ENCODE measurements at regions not wholly inside any gene's neighbourhood (a gene's known extent, or its start where the extent isn't known, plus 50 kb on each side); places are given as distances from the start of the nearest gene placed in this dataset.

DNA sequence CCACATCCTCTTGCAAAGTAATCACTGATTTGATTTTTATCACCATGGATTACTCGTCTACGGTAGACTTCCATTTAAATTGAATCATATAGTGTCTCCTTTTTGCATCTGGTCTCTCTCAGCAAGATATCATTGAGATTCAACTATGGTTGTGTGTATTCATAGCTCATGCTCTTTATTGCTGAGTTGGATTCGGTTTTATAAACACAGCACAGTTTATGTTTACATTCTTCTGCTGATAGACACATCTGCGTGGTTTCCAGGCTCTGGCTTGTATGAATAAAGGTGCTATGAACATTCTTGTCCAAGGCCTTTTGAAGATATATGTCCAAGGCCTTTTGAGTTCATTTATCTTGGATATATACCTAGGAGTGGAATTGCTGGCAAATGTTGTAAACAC, 356.5 kb upstream of the CELF2 start:
- H3K9me3 ChIP-seq, result peaks cover 0 to 6% (median 0%) of the 10 kb centered on the region in 4 donors
- no peaks in the 10 kb centered on the region for H3K36me3 ChIP-seq
- no peak for DNase-seq
- H3K27me3 ChIP-seq, result no peaks in the 10 kb centered on the region
- H3K27ac ChIP-seq, result no peak overlapping the region
- intact Hi-C loops (cut with DNase I), result no loop called here
- WGBS, 2 donors, result 18 to 55% methylated on average over 4 of the region's 4 CpGs
- no peak overlapping the region for H3K4me3 ChIP-seq
- peaks cover 0 to 25% (median 18%) of the 10 kb centered on the region in 4 donors for H3K4me1 ChIP-seq
- TF ChIP-seq, protein P1, sequence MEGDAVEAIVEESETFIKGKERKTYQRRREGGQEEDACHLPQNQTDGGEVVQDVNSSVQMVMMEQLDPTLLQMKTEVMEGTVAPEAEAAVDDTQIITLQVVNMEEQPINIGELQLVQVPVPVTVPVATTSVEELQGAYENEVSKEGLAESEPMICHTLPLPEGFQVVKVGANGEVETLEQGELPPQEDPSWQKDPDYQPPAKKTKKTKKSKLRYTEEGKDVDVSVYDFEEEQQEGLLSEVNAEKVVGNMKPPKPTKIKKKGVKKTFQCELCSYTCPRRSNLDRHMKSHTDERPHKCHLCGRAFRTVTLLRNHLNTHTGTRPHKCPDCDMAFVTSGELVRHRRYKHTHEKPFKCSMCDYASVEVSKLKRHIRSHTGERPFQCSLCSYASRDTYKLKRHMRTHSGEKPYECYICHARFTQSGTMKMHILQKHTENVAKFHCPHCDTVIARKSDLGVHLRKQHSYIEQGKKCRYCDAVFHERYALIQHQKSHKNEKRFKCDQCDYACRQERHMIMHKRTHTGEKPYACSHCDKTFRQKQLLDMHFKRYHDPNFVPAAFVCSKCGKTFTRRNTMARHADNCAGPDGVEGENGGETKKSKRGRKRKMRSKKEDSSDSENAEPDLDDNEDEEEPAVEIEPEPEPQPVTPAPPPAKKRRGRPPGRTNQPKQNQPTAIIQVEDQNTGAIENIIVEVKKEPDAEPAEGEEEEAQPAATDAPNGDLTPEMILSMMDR (IDR thresholded peaks at IDR 0.05), result no peak
- TF ChIP-seq POLR2AphosphoS5 (IDR thresholded peaks at IDR 0.05), result peak in 3 of 4 donors; percentile 41 to 65 (median 60)
- TF ChIP-seq EP300 (IDR thresholded peaks at IDR 0.05), result peak in 1 of 4 donors; percentile 16

DNA sequence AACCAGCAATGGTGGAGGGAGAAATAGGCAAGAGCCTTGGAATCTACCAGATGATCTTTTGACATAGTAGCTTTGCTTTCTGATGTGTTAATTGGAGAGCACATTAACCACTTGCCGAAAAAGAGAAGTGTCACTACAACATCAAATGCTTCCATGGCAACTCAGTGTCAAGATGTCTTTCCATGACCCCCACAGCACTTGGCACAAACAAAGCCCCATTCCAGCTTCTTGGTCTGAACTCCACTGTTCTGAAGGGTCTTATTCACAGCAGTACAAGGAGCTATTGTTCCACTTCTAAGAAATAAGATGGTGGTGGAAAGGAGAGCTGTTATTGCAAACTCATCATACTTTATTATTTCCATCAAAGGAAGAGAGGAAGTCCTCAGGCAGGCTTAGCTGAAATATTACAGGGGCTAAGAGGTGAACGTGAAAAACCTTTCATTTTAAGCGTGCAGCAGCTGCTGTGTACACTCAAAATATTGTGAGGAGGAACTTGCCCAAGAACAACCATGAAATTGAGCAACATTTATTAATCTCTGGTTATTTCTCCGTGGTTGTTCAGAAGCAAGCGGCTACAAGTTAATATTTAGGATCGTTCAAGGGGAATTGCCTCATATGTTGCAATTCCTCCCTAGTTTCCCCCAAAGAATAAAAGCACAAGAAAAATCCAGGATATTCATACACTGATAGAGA, 354.8 kb upstream of the CELF2 start:
- no peaks in the 10 kb centered on the region for H3K36me3 ChIP-seq
- H3K4me3 ChIP-seq, result no peak overlapping the region
- TF ChIP-seq, protein P1 (IDR thresholded peaks at IDR 0.05), result no peak
- TF ChIP-seq EP300 (IDR thresholded peaks at IDR 0.05) (no peak), POLR2AphosphoS5 (IDR thresholded peaks at IDR 0.05) (no peak), POLR2A (IDR thresholded peaks at IDR 0.05) (no peak)
- no peak for DNase-seq
- H3K4me1 ChIP-seq, result peaks cover 0 to 25% (median 18%) of the 10 kb centered on the region in 4 donors
- H3K27me3 ChIP-seq, result no peaks in the 10 kb centered on the region
- H3K9me3 ChIP-seq, result peaks cover 0 to 6% (median 0%) of the 10 kb centered on the region in 4 donors
- intact Hi-C loops (cut with DNase I), result no loop called here
- WGBS, 2 donors, result 55 to 74% methylated on average over 6 of the region's 6 CpGs
- H3K27ac ChIP-seq, result no peak overlapping the region

- Histone ChIP-seq H3K4me1 (peaks cover 0 to 25% (median 15%) of the 10 kb centered on the region in 4 donors), H3K27ac (no peak overlapping the region), H3K36me3 (no peaks in the 10 kb centered on the region), H3K27me3 (no peaks in the 10 kb centered on the region), H3K9me3 (peaks cover 0 to 6% (median 0%) of the 10 kb centered on the region in 4 donors), H3K4me3 (no peak overlapping the region)
- WGBS, 2 donors, result 37 to 65% methylated on average over 3 of the region's 3 CpGs
- no peak for TF ChIP-seq POLR2A (IDR thresholded peaks at IDR 0.05)
- TF ChIP-seq, protein P1 (IDR thresholded peaks at IDR 0.05), result no peak
- TF ChIP-seq POLR2AphosphoS5 (IDR thresholded peaks at IDR 0.05), result no peak
- no peak for TF ChIP-seq EP300 (IDR thresholded peaks at IDR 0.05)
- intact Hi-C loops (cut with DNase I), result no loop called here
- DNase-seq, result no peak
Measured at GRCh38 chr10:10663622-10664021, 354.1 kb upstream of the CELF2 start.

DNA sequence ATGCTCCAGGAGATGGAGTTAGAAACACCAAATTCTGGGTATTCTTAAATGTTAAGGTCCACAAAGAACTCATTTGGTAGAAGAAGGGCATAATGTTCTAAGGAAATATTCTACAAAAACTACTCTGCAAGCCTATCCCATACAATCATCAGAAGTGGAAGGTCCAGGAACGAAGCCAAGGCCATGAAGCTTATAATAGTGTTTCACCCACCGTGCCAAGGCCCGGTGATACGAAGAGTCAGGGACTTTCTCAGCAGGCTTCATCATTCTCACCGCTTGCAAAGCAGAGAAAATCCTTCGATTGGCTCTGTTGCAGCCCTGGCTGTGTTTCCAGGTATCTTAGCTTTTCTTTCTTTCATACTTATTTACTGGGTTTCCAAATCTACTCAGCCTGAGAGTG, 351.9 kb upstream of the CELF2 start:
- no peak overlapping the region for H3K4me3 ChIP-seq
- WGBS, 2 donors, result 73 to 93% methylated on average over 6 of the region's 6 CpGs
- H3K4me1 ChIP-seq, result peaks cover 0 to 20% (median 12%) of the 10 kb centered on the region in 4 donors
- H3K36me3 ChIP-seq, result no peaks in the 10 kb centered on the region
- intact Hi-C loops (cut with DNase I), result no loop called here
- H3K27me3 ChIP-seq, result no peaks in the 10 kb centered on the region
- H3K9me3 ChIP-seq, result no peaks in the 10 kb centered on the region
- no peak for TF ChIP-seq EP300 (IDR thresholded peaks at IDR 0.05)
- no peak for TF ChIP-seq POLR2A (IDR thresholded peaks at IDR 0.05)
- no peak for TF ChIP-seq POLR2AphosphoS5 (IDR thresholded peaks at IDR 0.05)
- TF ChIP-seq, protein P1 (IDR thresholded peaks at IDR 0.05), result no peak
- H3K27ac ChIP-seq, result no peak overlapping the region
- no peak for DNase-seq
